ENCODE measurements at regions not wholly inside any gene's neighbourhood (a gene's known extent, or its start where the extent isn't known, plus 50 kb on each side); places are given as distances from the start of the nearest gene placed in this dataset.

DNA sequence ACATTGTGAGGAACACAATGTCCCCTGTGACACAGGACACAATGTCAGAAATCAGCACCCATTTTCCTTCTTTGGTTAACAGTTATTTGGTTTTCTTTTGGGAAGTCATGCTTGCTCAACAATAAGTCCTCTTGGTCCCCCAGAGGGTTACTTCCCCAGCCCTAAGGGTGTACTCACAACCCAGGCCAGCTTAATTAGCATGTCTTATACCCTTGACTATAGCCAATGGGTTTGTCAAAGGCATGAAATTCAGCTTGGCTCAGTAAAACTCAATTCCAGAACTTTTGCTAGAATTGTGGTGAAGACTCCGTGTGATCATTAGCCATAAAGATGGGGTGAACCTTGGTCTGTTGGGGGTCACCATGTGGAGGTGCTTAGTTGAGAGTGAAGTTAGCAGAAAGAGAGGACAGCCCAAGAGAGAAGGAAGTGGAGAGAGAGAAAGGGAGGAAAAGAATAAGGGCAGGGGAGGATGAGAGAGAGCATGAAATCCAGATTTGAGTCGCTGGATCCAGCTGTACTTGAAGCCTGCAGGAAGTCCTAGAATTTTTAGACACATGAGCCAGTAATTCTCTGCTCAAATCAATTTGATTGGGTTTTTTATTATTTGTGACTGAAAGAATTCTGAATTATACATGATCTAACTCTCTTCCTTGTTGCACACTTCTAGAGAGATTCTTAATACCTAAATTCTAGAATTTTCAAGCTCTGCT is 321.3 kb upstream of the JAG1 start:
- H3K14ac ChIP-seq (ENCODE audit: insufficient read length) = no peak overlapping the region
- TF ChIP-seq EP300 (IDR thresholded peaks at IDR 0.05; ENCODE audit: borderline replicate concordance in 1 of 2, low read depth in 2 of 2, low read length in 2 of 2) (no peak), CREB1 (IDR thresholded peaks at IDR 0.05) (no peak), CTBP2 (IDR thresholded peaks at IDR 0.05; ENCODE audit: borderline replicate concordance, insufficient read depth, insufficient read length, low read length) (no peak), NANOG (IDR thresholded peaks at IDR 0.05; ENCODE audit: insufficient read depth, low read depth, low read length, poor library complexity, severe bottlenecking) (no peak), KDM1A (IDR thresholded peaks at IDR 0.05; ENCODE audit: borderline replicate concordance, low read length) (no peak), BRCA1 (IDR thresholded peaks at IDR 0.05; ENCODE audit: low read depth, low read length) (no peak), CEBPB (IDR thresholded peaks at IDR 0.05; ENCODE audit: low read depth, low read length) (no peak), KDM4A (IDR thresholded peaks at IDR 0.05; ENCODE audit: low read depth, low read length, severe bottlenecking) (no peak), POU5F1 (IDR thresholded peaks at IDR 0.05; ENCODE audit: low read depth, low read length) (no peak), SIN3A (conservative IDR thresholded peaks at IDR 0.05 in 1 of 2, IDR thresholded peaks at IDR 0.05 in 1 of 2; ENCODE audit: low read depth in 1 of 2, low read length in 2 of 2) (no peak), SIX5 (IDR thresholded peaks at IDR 0.05; ENCODE audit: low read depth, low read length) (no peak)
- TF ChIP-seq, protein P1, sequence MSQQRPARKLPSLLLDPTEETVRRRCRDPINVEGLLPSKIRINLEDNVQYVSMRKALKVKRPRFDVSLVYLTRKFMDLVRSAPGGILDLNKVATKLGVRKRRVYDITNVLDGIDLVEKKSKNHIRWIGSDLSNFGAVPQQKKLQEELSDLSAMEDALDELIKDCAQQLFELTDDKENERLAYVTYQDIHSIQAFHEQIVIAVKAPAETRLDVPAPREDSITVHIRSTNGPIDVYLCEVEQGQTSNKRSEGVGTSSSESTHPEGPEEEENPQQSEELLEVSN (IDR thresholded peaks at IDR 0.05) = no peak
- 94% methylated on average over 2 of the region's 2 CpGs; no CpG with 5 or more reads in 1 of the 2 experiments for WGBS, 2 experiments (ENCODE audit: extremely low coverage in 1 of 2, insufficient coverage in 1 of 2, insufficient read length in 1 of 2, insufficient replicate concordance in 2 of 2, low coverage in 1 of 2, low lambda C conversion rate in 2 of 2, missing lambda C conversion rate in 1 of 2)
- no peaks in the 10 kb centered on the region for H3K23me2 ChIP-seq (ENCODE audit: low read depth, low read length)
- no peak overlapping the region for H4K91ac ChIP-seq (replicated peaks; ENCODE audit: insufficient read length, low read length)
- H4K8ac ChIP-seq (ENCODE audit: extremely low read depth, insufficient read depth, low read length) = no peak overlapping the region
- no peaks in the 10 kb centered on the region for H3K9me3 ChIP-seq (ENCODE audit: insufficient read depth in 2 of 2, low read depth in 1 of 2, low read length in 1 of 2)
- H2AFZ ChIP-seq (ENCODE audit: low read length) = no peak overlapping the region
- no peak overlapping the region for H2BK12ac ChIP-seq (ENCODE audit: low read depth, low read length)
- H2BK120ac ChIP-seq (replicated peaks; ENCODE audit: low read depth, low read length) = no peak overlapping the region
- no peaks in the 10 kb centered on the region for H4K20me1 ChIP-seq (replicated peaks in 1 of 2; ENCODE audit: control insufficient read depth in 1 of 2, insufficient read depth in 2 of 2, low read length in 2 of 2)
- H3K79me1 ChIP-seq (ENCODE audit: low read depth, low read length) = no peaks in the 10 kb centered on the region
- no peak overlapping the region for H3K9ac ChIP-seq (replicated peaks in 1 of 4; ENCODE audit: extremely low read depth in 1 of 4, low read depth in 3 of 4, low read length in 3 of 4)
- H3K4me1 ChIP-seq (replicated peaks in 1 of 4; ENCODE audit: control insufficient read depth in 3 of 4, insufficient read depth in 4 of 4, low read length in 3 of 4) = no peaks in the 10 kb centered on the region; a peak in 1 of 7 replicates
- no peak overlapping the region for H2BK5ac ChIP-seq (ENCODE audit: low read depth, low read length)
- H2BK15ac ChIP-seq (ENCODE audit: low read length) = no peak overlapping the region
- H3K4ac ChIP-seq (replicated peaks; ENCODE audit: insufficient read length, low read depth, low read length) = no peak overlapping the region
- no peak for DNase-seq (ENCODE audit: low read depth in 1 of 2, low spot score in 2 of 2)
- H3K27me3 ChIP-seq (replicated peaks in 1 of 4; ENCODE audit: control insufficient read depth in 3 of 4, extremely low read depth in 1 of 4, insufficient read depth in 3 of 4, low read length in 3 of 4) = peaks cover 0 to 1% (median 0%) of the 10 kb centered on the region in 4 experiments; a peak in 1 of 7 replicates
- H3K27ac ChIP-seq (ENCODE audit: low read depth, low read length) = no peak overlapping the region
- no peaks in the 10 kb centered on the region for H3K79me2 ChIP-seq (ENCODE audit: control insufficient read depth in 1 of 2, insufficient read depth in 2 of 2, low read length in 2 of 2)
- H3K56ac ChIP-seq (replicated peaks; ENCODE audit: insufficient read length, low read depth, low read length) = no peak overlapping the region
- no peak overlapping the region for H3K4me3 ChIP-seq (ENCODE audit: extremely low read depth in 1 of 4, insufficient read depth in 2 of 4, low read depth in 3 of 4, low read length in 4 of 4)
- ChIA-PET POLR2A (ENCODE audit: partially characterized antibody) (no interaction called here), CTCF (ENCODE audit: partially characterized antibody) (interaction anchor here (1.0 kb wide), 1 partner anchor 12 kb away, joined by 3 read pairs; no protein-coding TSS in a partner anchor)
- H2BK20ac ChIP-seq (ENCODE audit: low read length) = no peak overlapping the region
- no peak overlapping the region for H3K4me2 ChIP-seq (ENCODE audit: insufficient read depth in 1 of 2, low read depth in 2 of 2, low read length in 2 of 2)
- no peak overlapping the region for H3K23ac ChIP-seq (ENCODE audit: insufficient read length)
- FAIRE-seq = no peak
- no peak overlapping the region for H3K18ac ChIP-seq (ENCODE audit: extremely low read depth, low read length)
- no peak overlapping the region for H2AK5ac ChIP-seq (ENCODE audit: low read depth, low read length)
- no peaks in the 10 kb centered on the region for H3K36me3 ChIP-seq (ENCODE audit: control insufficient read depth in 2 of 4, insufficient read depth in 4 of 4, low read length in 3 of 4)
- H4K5ac ChIP-seq (ENCODE audit: insufficient read length, low read depth, low read length) = no peak overlapping the region

Measured in H1 (cell line).